Fibroblast of skin of left quadriceps (primary cell): ENCODE measurements at regions not wholly inside any gene's neighbourhood (a gene's known extent, or its start where the extent isn't known, plus 50 kb on each side); places are given as distances from the start of the nearest gene placed in this dataset.
A peak's percentile ranks its signal among the peaks of the same experiment; 100 is the strongest.
"Not testable (repeated sequence)": the region's sequence is repeated elsewhere in the genome, so short reads cannot be mapped to it uniquely, and the experiment has no call there.

ENCODE experiments used
- DNase-seq, 2 experiments: peaks; one replicate each; pipeline ENCODE4 v3.0.0-alpha.2; 2013; ENCODE audit warnings: low read depth in 2 of 2

GRCh38 chr4:114249561-114249960, 270.1 kb upstream of the ARSJ start:
- no peak for DNase-seq

DNA sequence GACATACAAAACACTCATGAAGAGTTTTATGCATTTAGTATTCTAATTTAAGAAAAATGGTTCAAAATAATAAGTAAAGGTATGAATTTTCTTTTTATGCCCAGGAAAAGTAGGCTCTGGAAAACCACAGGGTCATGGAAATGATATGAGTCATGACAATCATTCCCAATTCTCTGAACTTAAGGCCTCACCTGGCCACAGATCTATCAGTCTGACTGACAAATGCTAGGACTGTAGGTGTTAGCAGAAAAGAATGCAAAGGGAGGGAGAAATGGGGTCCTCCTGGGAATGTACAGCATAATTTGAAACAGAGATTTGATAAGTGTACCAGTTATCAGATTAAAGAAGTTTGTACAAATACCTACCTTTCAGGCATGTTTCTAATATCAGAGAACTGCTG, 270.5 kb upstream of the ARSJ start:
- no peak for DNase-seq

DNA sequence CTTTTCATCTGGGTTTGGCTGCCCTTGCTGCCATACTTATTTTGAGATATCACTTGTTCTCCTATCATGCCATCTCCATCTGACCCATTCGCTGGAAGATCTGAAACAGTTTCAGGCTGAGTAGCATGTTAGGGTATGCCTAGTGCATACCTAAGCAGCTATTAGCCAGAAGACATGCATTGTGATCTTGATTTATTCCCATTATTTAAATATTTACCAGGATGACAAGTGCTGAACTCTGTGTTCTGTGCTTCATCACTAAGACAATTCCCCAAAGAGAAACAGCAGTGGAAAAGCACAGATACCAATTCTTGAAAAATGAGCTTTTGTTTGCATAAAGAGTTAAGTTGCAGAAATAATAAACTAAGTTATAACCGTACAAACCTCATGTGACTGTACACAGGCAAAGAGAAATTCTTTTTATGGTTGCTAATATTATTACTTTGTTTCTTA, 271.0 kb upstream of the ARSJ start:
- peak in 1 of 2 experiments; percentile 9 for DNase-seq

DNA sequence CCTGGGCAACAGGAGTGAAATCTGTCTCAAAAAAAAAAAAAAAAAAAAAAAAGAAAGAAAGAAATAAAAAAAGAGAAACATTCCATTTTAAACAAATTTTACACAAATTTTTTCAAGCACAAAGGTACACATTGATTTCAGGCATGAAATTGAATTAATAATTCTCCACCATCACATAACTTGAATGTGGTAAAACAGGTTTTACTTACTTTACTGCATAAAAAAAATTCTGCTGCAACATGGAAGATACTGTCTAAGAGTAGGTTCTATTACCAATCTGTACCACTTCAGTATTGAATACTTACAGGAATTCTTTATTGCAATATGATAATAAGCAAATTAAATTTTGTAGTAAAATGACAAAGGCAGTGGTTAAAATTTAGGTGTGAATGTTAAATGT, 271.6 kb upstream of the ARSJ start:
- no peak for DNase-seq

DNA sequence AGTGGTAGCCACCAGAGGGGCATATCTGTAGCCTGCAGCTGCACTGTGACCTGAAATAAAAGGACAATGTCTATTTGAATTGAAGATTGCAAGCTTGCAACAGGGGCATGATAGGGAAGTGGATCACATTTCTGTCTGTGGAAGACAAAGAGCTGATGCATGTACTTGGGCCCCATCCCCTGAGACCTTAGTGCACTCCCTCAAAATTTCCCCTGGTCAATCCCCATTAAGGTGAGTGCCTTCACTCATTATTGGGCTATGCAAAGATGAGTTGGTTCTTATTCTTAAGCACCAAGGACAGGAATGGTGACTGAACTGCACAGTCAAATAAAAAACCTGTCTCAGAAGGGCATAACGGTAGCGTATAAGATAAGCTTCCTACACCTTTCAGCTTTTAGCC, 273.1 kb upstream of the ARSJ start:
- DNase-seq: no peak

DNA sequence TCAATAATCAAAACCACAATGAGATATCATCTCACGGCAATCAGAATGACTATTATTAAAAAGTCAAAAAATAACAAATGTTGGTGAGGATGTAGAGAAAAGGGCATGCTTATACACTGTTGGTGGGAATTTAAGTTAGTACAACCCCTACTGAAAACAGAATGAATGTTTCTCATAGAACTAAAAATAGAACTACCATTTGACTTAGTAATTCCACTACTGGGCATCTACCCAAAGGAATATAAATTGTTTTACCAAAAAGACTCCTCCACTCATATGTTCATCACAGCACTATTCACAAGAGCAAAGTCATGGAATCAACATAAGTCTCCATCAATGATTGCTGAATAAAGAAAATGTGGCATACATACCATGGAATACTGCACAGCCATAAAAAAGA, 278.1 kb upstream of the ARSJ start:
- DNase-seq: no peak

DNA sequence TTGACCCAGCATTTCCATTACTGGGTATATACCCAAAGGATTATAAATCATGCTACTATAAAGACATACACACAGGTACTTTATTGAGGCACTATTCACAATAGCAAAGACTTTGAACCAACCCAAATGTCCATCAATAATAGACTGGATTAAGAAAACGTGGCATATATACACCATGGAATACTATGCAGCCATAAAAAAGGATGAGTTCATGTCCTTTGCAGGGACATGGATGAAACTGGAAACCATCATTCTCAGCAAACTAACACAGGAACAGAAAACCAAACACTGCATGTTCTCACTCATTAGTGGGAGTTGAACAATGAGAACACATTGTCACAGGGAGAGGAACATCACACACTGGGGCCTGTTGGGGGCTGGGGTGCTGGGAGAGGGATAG, 283.0 kb upstream of the ARSJ start:
- DNase-seq: not testable (repeated sequence)

DNA sequence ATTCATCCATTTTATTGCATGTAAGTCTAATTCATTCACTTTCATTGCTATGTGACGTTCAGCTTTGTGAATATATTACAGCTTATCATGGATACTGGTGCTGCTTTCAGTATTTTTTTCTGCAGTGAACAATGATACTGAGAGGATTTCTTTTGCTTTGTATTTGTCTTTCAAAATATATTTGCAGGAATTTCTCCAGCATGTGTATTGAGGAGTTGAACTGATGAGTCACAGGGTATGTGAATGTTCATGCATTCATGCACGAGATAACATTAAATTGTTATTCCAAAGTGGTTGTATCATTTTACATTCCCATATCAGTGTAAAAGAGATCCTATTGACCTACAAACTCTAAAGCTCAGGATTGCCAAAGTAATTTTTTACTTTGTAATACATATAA, 283.8 kb upstream of the ARSJ start:
- DNase-seq: no peak

- no peak for DNase-seq
Measured at GRCh38 chr4:114264452-114264851, 285.0 kb upstream of the ARSJ start.

GRCh38 chr4:114264877-114265291, 285.4 kb upstream of the ARSJ start:
- DNase-seq: no peak

DNA sequence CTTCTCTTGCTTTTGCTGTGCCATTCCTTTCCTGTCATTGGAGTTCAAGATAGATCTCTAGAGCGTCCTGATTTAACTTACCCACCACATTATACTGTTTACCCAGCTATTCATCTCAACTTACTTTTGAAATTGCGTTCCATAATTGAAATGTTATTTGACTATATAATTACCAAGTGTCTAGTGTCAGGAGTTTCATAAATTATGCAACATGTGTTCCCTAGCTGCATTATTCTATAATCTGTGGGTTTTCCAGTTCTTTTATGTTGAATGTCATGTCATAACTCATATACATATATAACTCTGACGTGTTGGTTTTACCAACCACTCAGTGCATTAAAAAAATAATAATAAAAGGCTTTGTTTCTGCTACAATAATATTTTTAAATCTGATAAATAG, 285.9 kb upstream of the ARSJ start:
- no peak for DNase-seq

DNA sequence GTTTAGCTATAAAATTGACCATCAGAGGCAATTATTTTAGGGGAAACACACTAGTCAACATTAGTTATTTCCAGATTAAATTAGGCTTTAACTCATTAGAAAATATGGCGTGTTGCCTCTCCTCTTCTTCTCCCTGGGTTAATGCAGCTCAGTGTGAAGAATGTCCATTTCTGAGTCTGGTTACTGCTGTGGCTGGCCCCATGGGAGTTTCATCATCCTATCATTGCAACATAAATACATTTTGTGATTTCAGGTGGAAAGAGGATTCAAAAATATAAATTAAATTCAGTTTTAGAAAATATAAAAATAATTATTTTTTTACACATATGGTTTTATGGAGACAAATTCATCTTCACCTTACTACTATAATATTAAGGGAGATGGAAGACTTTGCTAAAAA, 288.5 kb upstream of the ARSJ start:
- no peak for DNase-seq

- no peak for DNase-seq
Measured at GRCh38 chr4:114271031-114271430, 291.6 kb upstream of the ARSJ start.

- DNase-seq: peak; percentile 88 to 89
Measured at GRCh38 chr4:114272226-114272625, 292.8 kb upstream of the ARSJ start.

DNA sequence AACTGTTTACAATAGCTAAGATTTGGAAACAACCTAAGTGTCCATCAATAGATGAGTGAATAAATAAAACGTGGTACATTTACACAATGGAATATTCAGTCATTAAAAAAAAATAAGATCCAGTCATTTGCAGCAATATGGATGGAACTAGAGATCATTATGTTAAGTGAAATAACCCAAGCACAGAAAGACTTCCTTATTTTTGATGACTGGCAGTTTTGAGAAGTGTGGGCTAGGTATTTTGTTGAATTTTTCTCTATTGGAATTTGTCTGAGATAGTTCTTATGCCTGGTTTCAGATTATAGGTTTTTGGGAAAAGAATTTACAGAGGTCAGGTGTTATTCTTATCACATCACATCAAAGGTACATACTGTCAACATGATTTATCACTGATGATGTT, 293.8 kb upstream of the ARSJ start:
- DNase-seq: no peak

DNA sequence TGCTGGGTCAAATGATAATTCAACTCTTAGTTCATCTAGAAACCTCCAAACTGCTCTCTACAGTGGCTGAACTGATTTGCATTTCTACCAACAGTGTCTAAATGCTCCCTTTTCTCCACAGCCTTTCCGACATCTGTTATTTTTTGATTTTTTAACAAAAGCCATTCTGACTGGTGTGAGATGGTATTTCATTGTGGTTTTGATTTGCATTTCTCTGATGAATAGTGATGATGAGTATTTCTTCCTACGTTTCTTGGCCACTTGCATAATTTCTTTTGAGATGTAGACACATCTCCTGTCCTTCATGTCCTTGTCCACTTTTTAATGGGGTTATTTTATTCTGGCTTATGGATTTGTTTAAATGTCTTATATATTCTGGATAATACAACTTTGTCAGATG, 298.2 kb upstream of the ARSJ start:
- peak; percentile 57 for DNase-seq

- DNase-seq: no peak
Measured at GRCh38 chr4:114279066-114279465, 299.6 kb upstream of the ARSJ start.

DNA sequence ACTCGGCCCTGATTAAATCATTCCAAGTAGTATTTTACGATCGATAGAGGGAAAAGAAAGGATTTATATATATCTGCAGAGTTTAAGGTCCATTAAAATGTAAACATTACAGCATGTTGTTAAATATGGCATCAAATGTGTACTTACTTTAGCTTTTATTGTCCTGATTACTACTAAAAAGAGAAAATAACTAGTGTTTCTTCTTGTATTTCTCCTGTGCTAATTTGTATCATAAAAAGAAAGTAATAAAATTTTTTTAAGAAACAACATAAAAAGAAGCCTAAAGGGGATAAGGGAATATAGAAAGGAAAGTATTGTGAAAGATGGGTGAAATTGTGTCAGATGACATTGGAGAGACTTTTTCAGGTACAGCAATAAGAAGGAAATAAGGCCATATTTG, 300.3 kb upstream of the ARSJ start:
- no peak for DNase-seq

DNA sequence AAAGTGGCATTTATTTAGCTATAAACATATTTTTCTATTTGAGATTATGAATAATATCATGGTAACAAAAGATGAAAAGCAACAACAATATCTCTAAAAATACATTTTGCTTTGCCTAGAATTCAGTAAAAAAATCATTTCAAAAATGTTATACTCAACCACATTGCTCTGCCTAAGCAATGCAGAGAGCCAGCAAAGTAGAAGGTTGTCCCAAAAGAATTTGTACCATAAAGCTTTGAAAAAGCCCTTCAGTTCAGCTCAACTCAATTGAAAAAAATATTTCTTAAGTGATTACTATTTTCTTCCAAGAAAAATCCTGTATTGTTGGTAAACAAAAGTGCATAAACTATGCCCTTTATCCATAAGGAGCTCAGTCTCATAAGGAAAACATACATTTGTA, 301.2 kb upstream of the ARSJ start:
- DNase-seq: no peak

- DNase-seq: peak; percentile 90 to 91
Measured at GRCh38 chr4:114281164-114281960, 301.9 kb upstream of the ARSJ start.

DNA sequence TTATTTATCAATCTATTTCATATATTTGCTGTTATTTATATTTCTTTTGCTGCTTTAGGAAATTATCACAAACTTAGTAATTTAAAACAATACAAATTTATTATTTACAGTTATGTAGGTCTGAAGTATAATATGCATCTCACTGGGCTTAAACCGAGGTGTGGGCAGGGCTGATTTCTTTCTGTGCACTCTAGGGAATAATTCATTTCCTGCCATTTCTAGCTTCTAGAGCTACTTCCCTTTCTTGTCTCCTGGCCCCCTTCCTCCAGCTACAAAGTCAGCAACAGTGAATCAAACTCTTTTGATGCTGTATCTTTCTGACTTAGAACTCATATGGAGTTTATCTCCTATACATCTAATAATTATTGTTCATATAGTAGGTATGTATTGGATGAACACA, 303.5 kb upstream of the ARSJ start:
- no peak for DNase-seq

GRCh38 chr4:114284629-114285028, 305.2 kb upstream of the ARSJ start:
- no peak for DNase-seq

DNA sequence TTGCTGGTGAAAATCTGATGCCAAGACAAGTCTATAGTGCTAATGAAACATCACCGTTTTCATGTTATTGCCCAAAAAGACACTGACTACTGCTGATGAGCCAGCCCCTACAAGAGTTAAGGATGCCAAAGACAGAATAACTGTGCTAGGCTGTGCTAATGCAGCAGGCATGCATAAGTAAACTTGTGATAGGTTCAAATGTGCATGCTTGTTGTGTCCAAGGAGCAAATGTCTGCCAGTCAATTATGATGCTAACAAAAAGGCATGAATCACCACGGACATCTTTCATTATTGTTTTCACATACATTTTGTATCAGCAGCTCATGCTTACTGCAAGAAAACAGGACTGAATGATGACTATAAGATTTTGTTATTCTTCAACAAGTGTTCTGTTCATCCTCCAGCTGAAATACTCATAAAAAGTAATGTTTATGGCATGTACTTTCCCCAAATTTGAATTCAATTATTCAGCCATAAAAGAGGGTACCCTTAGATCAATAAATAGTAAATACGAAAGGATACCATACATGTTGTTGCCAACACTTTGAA, 306.9 kb upstream of the ARSJ start:
- DNase-seq: no peak
